ENCODE measurements at regions not wholly inside any gene's neighbourhood (a gene's known extent, or its start where the extent isn't known, plus 50 kb on each side); places are given as distances from the start of the nearest gene placed in this dataset.
"Not testable (repeated sequence)": the region's sequence is repeated elsewhere in the genome, so short reads cannot be mapped to it uniquely, and the experiment has no call there.

DNA sequence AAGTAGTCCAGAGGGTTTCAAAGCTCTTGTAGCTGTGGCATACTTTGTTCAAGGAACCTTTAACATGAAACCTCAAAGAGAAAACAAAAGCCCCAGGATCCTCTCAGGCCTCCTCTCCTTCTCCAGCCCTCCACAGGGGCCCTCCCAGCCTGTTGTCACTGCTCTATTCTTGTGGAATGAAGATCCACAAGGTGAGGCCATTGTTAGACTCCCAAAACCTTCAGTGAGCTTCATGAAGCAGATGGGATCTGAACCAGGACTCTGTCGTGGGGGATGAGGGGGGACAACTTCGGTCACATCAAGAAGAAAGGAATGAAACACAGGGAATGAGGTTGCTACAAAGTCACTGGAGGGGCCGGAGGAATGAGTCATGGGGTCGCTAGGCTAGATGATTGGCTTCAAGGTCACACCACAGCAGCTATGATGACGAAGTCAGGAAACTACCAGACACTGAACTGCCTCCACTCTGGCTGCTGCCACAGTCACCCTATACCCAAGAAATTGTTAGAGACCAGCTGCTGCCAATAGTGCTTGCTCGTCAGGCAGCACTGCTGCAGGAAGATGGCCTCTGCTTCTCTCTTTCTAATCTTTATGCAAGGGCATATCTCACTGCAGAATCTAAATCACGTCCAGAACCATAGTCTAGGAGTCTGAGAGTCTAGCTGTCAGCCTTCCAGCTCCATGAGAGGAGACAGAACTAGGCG is 208.8 kb downstream of the HIBADH start:
- DNase-seq, result no peak
- intact Hi-C loops (cut with DNase I), result no loop called here
- ATAC-seq, result no peak
- Histone ChIP-seq H3K9me3 (no peaks in the 10 kb centered on the region), H3K4me3 (no peak overlapping the region), H3K27ac (no peak overlapping the region), H3K4me1 (peaks cover 0 to 1% (median 0%) of the 10 kb centered on the region in 9 donors), H3K27me3 (peaks cover 0 to 27% (median 18%) of the 10 kb centered on the region in 7 donors), H3K36me3 (no peaks in the 10 kb centered on the region)
- TF ChIP-seq, protein P1, sequence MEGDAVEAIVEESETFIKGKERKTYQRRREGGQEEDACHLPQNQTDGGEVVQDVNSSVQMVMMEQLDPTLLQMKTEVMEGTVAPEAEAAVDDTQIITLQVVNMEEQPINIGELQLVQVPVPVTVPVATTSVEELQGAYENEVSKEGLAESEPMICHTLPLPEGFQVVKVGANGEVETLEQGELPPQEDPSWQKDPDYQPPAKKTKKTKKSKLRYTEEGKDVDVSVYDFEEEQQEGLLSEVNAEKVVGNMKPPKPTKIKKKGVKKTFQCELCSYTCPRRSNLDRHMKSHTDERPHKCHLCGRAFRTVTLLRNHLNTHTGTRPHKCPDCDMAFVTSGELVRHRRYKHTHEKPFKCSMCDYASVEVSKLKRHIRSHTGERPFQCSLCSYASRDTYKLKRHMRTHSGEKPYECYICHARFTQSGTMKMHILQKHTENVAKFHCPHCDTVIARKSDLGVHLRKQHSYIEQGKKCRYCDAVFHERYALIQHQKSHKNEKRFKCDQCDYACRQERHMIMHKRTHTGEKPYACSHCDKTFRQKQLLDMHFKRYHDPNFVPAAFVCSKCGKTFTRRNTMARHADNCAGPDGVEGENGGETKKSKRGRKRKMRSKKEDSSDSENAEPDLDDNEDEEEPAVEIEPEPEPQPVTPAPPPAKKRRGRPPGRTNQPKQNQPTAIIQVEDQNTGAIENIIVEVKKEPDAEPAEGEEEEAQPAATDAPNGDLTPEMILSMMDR (IDR thresholded peaks at IDR 0.05), result no peak
- 63 to 64% methylated on average over 8 of the region's 8 CpGs for WGBS, 2 donors

DNA sequence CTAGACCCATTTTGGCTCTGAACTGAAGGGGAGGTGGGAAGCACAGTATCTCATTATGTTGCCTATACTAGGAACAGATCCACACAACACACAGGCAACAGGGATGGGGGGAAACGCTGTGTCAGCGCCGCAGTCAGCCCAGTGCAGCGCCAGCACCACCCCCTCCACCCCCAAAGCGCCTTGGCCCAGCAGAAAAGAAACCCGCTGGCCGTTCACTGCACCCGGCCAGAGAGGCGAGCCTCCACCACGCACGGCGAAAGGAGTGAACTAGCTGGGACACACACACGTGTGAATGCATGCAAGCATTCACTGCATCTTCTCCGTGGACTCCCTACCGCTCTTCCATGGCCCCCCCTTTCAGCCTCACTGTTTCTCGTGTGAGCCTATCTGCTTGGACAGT is 205.6 kb downstream of the HIBADH start:
- WGBS, 2 donors, result 54 to 56% methylated on average over 16 of the region's 16 CpGs
- DNase-seq; intact Hi-C loops (cut with DNase I); H3K4me1 ChIP-seq; H3K36me3 ChIP-seq; H3K9me3 ChIP-seq: not testable (repeated sequence)
- ATAC-seq, result peak in 7 of 8 donors; percentile 17 to 50 (median 39)
- Histone ChIP-seq H3K27me3 (peaks cover 0 to 15% (median 4%) of the 10 kb centered on the region in 7 donors), H3K27ac (peak overlapping the region in 1 of 10 donors; percentile 8), H3K4me3 (peak overlapping the region in 5 of 10 donors; percentile 19 to 34 (median 25))

DNA sequence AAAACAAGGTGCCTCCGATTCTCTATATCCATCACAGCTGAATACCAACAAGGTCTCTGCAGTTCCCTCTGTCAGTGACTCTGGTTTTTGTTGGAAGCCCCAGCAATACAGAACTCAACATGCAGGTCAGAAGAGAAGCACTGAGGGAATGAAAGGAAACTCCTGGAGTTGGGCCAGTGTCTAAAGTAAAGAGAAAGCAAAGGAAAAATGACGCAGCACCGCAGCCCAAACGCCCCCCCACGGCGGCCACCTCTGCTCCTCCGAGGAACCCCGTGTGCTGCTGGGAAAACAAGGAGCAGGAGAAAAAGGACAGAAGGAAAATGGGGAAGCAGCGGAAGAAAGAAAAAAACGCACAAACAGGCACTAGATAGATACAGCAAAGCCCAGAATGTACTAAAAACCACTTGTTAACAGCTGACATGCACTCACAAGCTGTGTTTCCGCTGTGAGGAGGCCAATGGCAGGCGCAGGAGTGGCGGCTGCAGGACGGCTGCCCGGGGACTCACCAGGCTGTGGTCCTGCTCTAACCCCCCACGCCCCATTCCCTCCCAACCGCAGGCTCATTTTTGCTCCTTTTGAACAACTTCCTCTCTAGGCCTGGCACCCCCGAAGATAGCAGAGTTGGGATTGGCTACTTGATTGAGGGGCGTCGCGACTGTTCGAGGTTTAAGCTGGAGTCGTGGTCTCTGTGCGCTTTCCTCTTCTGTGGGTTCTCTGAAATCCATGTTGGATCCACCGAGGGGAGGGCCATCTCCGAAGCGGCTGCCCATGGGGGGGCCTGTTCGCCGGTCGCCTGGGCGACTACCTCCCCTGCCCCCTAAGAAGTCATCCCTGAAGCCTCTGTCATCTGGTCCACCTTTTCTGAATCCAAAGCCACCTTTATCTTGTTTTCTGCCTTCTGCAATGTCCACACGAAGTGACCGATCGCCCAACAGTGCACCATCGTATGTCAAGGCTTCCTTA is 204.8 kb downstream of the HIBADH start:
- Histone ChIP-seq H3K27me3 (peaks cover 0 to 20% (median 6%) of the 10 kb centered on the region in 7 donors), H3K4me3 (peak overlapping the region in 5 of 10 donors; percentile 19 to 34 (median 25)), H3K27ac (peak overlapping the region in 1 of 10 donors; percentile 47)
- H3K9me3 ChIP-seq; H3K36me3 ChIP-seq; intact Hi-C loops (cut with DNase I); H3K4me1 ChIP-seq: not testable (repeated sequence)
- ATAC-seq (peak; percentile 32 to 80 (median 52)), DNase-seq (peak in 1 of 2 donors; percentile 31)
- 74 to 80% methylated on average over 29 to 32 of the region's 35 CpGs for WGBS, 2 donors

DNA sequence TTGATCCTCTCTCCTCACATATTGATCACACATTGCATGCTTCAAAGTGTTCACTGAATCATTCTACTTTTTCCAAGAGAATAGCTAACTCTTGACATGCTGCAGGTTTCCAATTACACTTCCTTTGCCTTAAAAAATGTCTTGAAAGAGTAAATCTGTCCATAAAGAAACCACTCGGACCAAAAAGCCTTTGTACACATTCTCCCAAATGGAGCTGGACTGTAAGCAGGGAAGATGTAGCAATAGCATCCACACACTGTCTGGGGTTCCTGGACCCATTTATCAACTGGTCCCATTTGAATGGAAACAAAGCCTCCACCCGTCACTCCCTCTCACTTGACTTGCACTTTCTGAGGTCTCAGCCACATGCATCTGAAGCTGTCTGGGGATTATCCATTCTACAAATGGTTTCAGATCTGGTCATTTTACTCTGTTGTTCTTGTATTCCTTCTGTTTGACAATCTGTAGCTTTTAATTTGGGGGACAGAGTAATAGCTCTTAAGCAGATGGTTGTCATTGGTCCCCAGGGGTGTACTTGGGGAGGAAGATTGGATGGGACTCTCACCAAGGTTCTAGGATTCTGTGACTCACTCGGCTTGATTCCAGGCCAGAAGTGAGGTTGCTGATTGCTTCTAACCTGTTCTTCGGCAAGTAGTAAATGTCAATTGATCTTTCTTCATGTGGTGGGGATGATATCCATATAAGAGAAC is 203.5 kb downstream of the HIBADH start:
- H3K27ac ChIP-seq, result peak overlapping the region in 5 of 10 donors; percentile 8 to 47 (median 30)
- TF ChIP-seq, protein P1 (IDR thresholded peaks at IDR 0.05), result no peak
- no peaks in the 10 kb centered on the region for H3K9me3 ChIP-seq
- peaks cover 0 to 23% (median 10%) of the 10 kb centered on the region in 7 donors for H3K27me3 ChIP-seq
- H3K36me3 ChIP-seq, result no peaks in the 10 kb centered on the region
- intact Hi-C loops (cut with DNase I), result no loop called here
- WGBS, 2 donors, result 66 to 72% methylated on average over 4 of the region's 4 CpGs
- peaks cover 0 to 5% (median 0%) of the 10 kb centered on the region in 9 donors for H3K4me1 ChIP-seq
- ATAC-seq (peak in 1 of 8 donors; percentile 45), DNase-seq (peak in 1 of 2 donors; percentile 24)
- no peak overlapping the region for H3K4me3 ChIP-seq

DNA sequence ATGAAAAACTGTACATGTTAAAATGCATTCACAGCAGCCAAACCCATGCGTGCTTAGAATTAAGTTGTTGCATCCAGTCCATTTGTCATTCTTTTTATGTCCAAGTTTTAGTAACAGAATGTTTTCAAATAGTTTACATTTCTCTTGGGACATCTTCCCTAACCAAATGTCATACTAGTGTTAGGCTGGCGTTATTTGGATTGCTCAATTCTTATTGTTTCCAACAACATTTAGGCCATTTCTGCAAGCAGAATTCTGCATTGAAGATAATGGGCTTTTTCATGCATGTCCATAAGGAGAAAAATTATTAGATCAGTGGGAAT is 203.0 kb downstream of the HIBADH start:
- DNase-seq (no peak), ATAC-seq (peak in 1 of 8 donors; percentile 28)
- Histone ChIP-seq H3K4me3 (no peak overlapping the region), H3K9me3 (no peaks in the 10 kb centered on the region), H3K4me1 (peaks cover 0 to 5% (median 0%) of the 10 kb centered on the region in 9 donors), H3K27me3 (peaks cover 0 to 25% (median 13%) of the 10 kb centered on the region in 7 donors), H3K27ac (peak overlapping the region in 1 of 10 donors; percentile 47), H3K36me3 (no peaks in the 10 kb centered on the region)
- 64 to 73% methylated on average over 2 of the region's 2 CpGs for WGBS, 2 donors
- intact Hi-C loops (cut with DNase I), result no loop called here
- TF ChIP-seq, protein P1 (IDR thresholded peaks at IDR 0.05), result no peak
